H9 (cell line): ENCODE measurements at regions not wholly inside any gene's neighbourhood (a gene's known extent, or its start where the extent isn't known, plus 50 kb on each side); places are given as distances from the start of the nearest gene placed in this dataset.

ENCODE experiments used
- DNase-seq: peaks from one replicate; pipeline ENCODE4 v3.0.0-alpha.2; 2017
- H2AFZ ChIP-seq: one replicate; pipeline ENCODE4 v1.6.1; 2013; ENCODE audit warnings: mild to moderate bottlenecking, low read length, control low read depth, moderate library complexity
- H2AK5ac ChIP-seq: 2 replicates; pipeline ENCODE4 v1.6.1; 2013; ENCODE audit warnings: low read length, control low read depth, mixed read lengths; ENCODE audit not compliant: insufficient read length
- H2BK120ac ChIP-seq: one replicate; pipeline ENCODE4 v1.6.1; 2013; ENCODE audit warnings: low read depth, mild to moderate bottlenecking, low read length, control low read depth, inconsistent platforms; ENCODE audit not compliant: poor library complexity, severe bottlenecking
- H2BK12ac ChIP-seq: 2 replicates; pipeline ENCODE4 v1.6.1; 2013; ENCODE audit warnings: low read length, control low read depth, mixed read lengths, low read depth; ENCODE audit not compliant: insufficient read length
- H2BK15ac ChIP-seq: 2 replicates; pipeline ENCODE4 v1.6.1; 2013; ENCODE audit warnings: low read depth, low read length, control low read depth
- H2BK20ac ChIP-seq: one replicate; pipeline ENCODE4 v1.6.1; 2013; ENCODE audit warnings: low read depth, mild to moderate bottlenecking, low read length, control low read depth, inconsistent platforms; ENCODE audit not compliant: poor library complexity, severe bottlenecking
- H2BK5ac ChIP-seq: 2 replicates; pipeline ENCODE4 v1.6.1; 2013; ENCODE audit warnings: low read length, control low read depth, mixed read lengths; ENCODE audit not compliant: insufficient read length
- H3K14ac ChIP-seq: 2 replicates; pipeline ENCODE4 v1.6.1; 2013; ENCODE audit warnings: low read length, control low read depth; ENCODE audit not compliant: insufficient read depth
- H3K18ac ChIP-seq: 2 replicates; pipeline ENCODE4 v1.6.1; 2013; ENCODE audit warnings: low read depth, mild to moderate bottlenecking, mixed read lengths, low read length, control low read depth; ENCODE audit not compliant: insufficient read length
- H3K23ac ChIP-seq: 2 replicates; pipeline ENCODE4 v1.6.1; 2013; ENCODE audit warnings: low read length, control low read depth, mixed read lengths, low read depth; ENCODE audit not compliant: insufficient read length
- H3K23me2 ChIP-seq: 2 replicates; pipeline ENCODE4 v1.6.1; 2013; ENCODE audit warnings: low read depth, mild to moderate bottlenecking, mixed read lengths, low read length, control low read depth; ENCODE audit not compliant: insufficient read length, poor library complexity, severe bottlenecking
- H3K27ac ChIP-seq: 2 replicates; pipeline ENCODE4 v1.5.1; 2013; ENCODE audit warnings: low read length, control low read depth, mixed read lengths, low read depth; ENCODE audit not compliant: insufficient read length
- H3K27me3 ChIP-seq: 2 replicates; pipeline ENCODE4 v1.6.1; 2013; ENCODE audit warnings: low read length, control low read depth, inconsistent platforms; ENCODE audit not compliant: insufficient read depth
- H3K4ac ChIP-seq: 2 replicates; pipeline ENCODE4 v1.6.1; 2013; ENCODE audit warnings: low read depth, mild to moderate bottlenecking, control low read depth, inconsistent platforms, low read length, moderate library complexity
- H3K4me1 ChIP-seq: 2 replicates; pipeline ENCODE4 v1.6.1; 2013; ENCODE audit warnings: low read length, control low read depth, inconsistent platforms; ENCODE audit not compliant: insufficient read depth
- H3K4me2 ChIP-seq: 2 replicates; pipeline ENCODE4 v1.6.1; 2013; ENCODE audit warnings: low read length, control low read depth, mixed read lengths; ENCODE audit not compliant: insufficient read length, insufficient read depth
- H3K56ac ChIP-seq: 2 replicates; pipeline ENCODE4 v1.6.1; 2013; ENCODE audit warnings: low read depth, mild to moderate bottlenecking, mixed read lengths, low read length, control low read depth; ENCODE audit not compliant: insufficient read length
- H3K79me1 ChIP-seq: 2 replicates; pipeline ENCODE4 v1.6.1; 2013; ENCODE audit warnings: low read depth, mild to moderate bottlenecking, moderate library complexity, low read length, control low read depth, inconsistent platforms; ENCODE audit not compliant: insufficient read depth, poor library complexity, severe bottlenecking
- H3K79me2 ChIP-seq: 2 replicates; pipeline ENCODE4 v1.6.1; 2013; ENCODE audit warnings: low read length, control low read depth, inconsistent platforms; ENCODE audit not compliant: insufficient read depth
- H3K9ac ChIP-seq: 2 replicates; pipeline ENCODE4 v1.6.1; 2013; ENCODE audit warnings: low read length, control low read depth, mixed read lengths; ENCODE audit not compliant: insufficient read length; ENCODE audit errors: extremely low read depth
- H3K9me3 ChIP-seq: one replicate; pipeline ENCODE4 v1.6.1; 2013; ENCODE audit warnings: low read depth, low read length, inconsistent platforms; ENCODE audit not compliant: control insufficient read depth
- H3T11ph ChIP-seq: one replicate; pipeline ENCODE4 v1.6.1; 2013; ENCODE audit warnings: mild to moderate bottlenecking, low read length, control low read depth, inconsistent platforms
- H4K20me1 ChIP-seq: one replicate; pipeline ENCODE4 v1.6.1; 2013; ENCODE audit not compliant: control insufficient read depth, insufficient read length, insufficient read depth
- H4K5ac ChIP-seq: 2 replicates; pipeline ENCODE4 v1.6.1; 2013; ENCODE audit warnings: low read depth, mild to moderate bottlenecking, mixed read lengths, low read length, control low read depth; ENCODE audit not compliant: insufficient read length
- H4K8ac ChIP-seq: replicated peaks from 2 replicates; pipeline ENCODE4 v1.6.1; 2013; ENCODE audit warnings: low read length, control low read depth, mixed read lengths, low read depth; ENCODE audit not compliant: insufficient read length
- H4K91ac ChIP-seq: 2 replicates; pipeline ENCODE4 v1.6.1; 2013; ENCODE audit warnings: low read depth, mild to moderate bottlenecking, moderate library complexity, mixed read lengths, low read length, control low read depth; ENCODE audit not compliant: insufficient read length
- H3K27ac Mint-ChIP-seq, 3 experiments: 2 replicates in 2 of 3; 3 replicates in 1 of 3; pipeline ENCODE4 v1.8.0; 2020 to 2021; ENCODE audit warnings: mixed read lengths in 3 of 3, mild to moderate bottlenecking in 1 of 3, moderate library complexity in 1 of 3
- H3K27me3 Mint-ChIP-seq: 2 replicates; pipeline ENCODE4 v1.8.0; 2021; ENCODE audit warnings: low read depth, mild to moderate bottlenecking, moderate library complexity, mixed read lengths
- H3K36me3 Mint-ChIP-seq, 3 experiments: 2 replicates in 2 of 3; 3 replicates in 1 of 3; pipeline ENCODE4 v1.8.0; 2020 to 2021; ENCODE audit warnings: low read depth in 3 of 3, mixed read lengths in 3 of 3; ENCODE audit not compliant: insufficient read depth in 1 of 3
- H3K4me1 Mint-ChIP-seq, 2 experiments: 2 replicates each; pipeline ENCODE4 v1.8.0; 2020; ENCODE audit warnings: mixed read lengths in 2 of 2
- H3K4me3 Mint-ChIP-seq, 2 experiments: 2 replicates in 1 of 2; 3 replicates in 1 of 2; pipeline ENCODE4 v1.8.0; 2020 to 2021; ENCODE audit warnings: mild to moderate bottlenecking in 2 of 2, mixed read lengths in 2 of 2, moderate library complexity in 1 of 2
- H3K9me3 Mint-ChIP-seq, 2 experiments: 2 replicates in 1 of 2; 3 replicates in 1 of 2; pipeline ENCODE4 v1.8.0; 2020; ENCODE audit warnings: mild to moderate bottlenecking in 2 of 2, mixed read lengths in 2 of 2, moderate library complexity in 1 of 2
- WGBS: extraction: QIAGEN DNeasy Blood & Tissue Kit; methylation state at CpG from one replicate; pipeline ENCODE4 v1.1.7; 2013; ENCODE audit warnings: missing lambda C conversion rate, low lambda C conversion rate, mixed read lengths; ENCODE audit not compliant: insufficient read length; ENCODE audit errors: extremely low coverage; 5-methylcytosine and 5-hydroxymethylcytosine counted together
- TF ChIP-seq, protein P1 (sequence below): fragments of 200-600 bp; sonication (generic); conservative IDR thresholded peaks from 3 replicates; pipeline ENCODE4 v1.8.0; 2021; ENCODE audit warnings: antibody characterized with exemption, mild to moderate bottlenecking

DNA sequence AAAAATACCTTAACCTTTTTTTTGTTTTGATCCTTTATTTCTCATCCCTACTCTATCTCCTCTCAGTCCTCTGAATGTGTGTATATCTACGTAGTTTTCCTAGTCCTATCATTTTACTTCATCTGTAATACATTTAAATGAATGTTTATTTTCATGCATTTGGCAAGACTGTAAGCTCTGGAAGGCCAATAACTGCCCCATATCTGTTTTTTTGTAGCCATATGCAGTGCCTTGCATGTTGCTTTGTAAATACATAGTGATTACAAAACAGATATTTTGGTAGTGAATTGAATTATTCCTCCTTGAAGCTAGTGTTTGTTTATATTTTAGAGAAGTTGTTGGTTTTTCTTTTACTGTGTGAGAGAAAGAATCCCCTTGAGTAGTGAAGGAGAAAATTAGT is 450.2 kb downstream of the PCDH18 start:
- Histone ChIP-seq H3K56ac (no peak overlapping the region), H2BK15ac (no peak overlapping the region), H2AFZ (no peak overlapping the region), H3K9ac (no peak overlapping the region), H2AK5ac (no peak overlapping the region), H3K4me2 (no peak overlapping the region), H3T11ph (no peak overlapping the region), H4K5ac (no peak overlapping the region), H3K27me3 (no peaks in the 10 kb centered on the region), H2BK5ac (no peak overlapping the region), H4K20me1 (no peaks in the 10 kb centered on the region), H3K23ac (no peak overlapping the region), H4K8ac (no peak overlapping the region), H2BK120ac (no peak overlapping the region), H2BK12ac (no peak overlapping the region), H3K79me1 (no peaks in the 10 kb centered on the region), H3K14ac (no peak overlapping the region), H3K9me3 (no peaks in the 10 kb centered on the region), H3K4ac (no peak overlapping the region), H3K27ac (no peak overlapping the region), H2BK20ac (no peak overlapping the region), H3K23me2 (no peaks in the 10 kb centered on the region), H3K18ac (no peak overlapping the region), H4K91ac (no peak overlapping the region), H3K4me1 (no peaks in the 10 kb centered on the region), H3K79me2 (no peaks in the 10 kb centered on the region)
- Mint-ChIP-seq H3K9me3 (no peaks in the 10 kb centered on the region), H3K4me1 (no peaks in the 10 kb centered on the region), H3K27ac (peak overlapping the region in 1 of 3 experiments; percentile 9; a peak in 3 of 7 replicates), H3K36me3 (no peaks in the 10 kb centered on the region), H3K4me3 (no peak overlapping the region), H3K27me3 (no peaks in the 10 kb centered on the region)
- DNase-seq = no peak
- TF ChIP-seq, protein P1, sequence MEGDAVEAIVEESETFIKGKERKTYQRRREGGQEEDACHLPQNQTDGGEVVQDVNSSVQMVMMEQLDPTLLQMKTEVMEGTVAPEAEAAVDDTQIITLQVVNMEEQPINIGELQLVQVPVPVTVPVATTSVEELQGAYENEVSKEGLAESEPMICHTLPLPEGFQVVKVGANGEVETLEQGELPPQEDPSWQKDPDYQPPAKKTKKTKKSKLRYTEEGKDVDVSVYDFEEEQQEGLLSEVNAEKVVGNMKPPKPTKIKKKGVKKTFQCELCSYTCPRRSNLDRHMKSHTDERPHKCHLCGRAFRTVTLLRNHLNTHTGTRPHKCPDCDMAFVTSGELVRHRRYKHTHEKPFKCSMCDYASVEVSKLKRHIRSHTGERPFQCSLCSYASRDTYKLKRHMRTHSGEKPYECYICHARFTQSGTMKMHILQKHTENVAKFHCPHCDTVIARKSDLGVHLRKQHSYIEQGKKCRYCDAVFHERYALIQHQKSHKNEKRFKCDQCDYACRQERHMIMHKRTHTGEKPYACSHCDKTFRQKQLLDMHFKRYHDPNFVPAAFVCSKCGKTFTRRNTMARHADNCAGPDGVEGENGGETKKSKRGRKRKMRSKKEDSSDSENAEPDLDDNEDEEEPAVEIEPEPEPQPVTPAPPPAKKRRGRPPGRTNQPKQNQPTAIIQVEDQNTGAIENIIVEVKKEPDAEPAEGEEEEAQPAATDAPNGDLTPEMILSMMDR = no peak
- no CpG with 5 or more reads among the region's 1 CpG for WGBS
